Astrocyte (in vitro differentiated cells and primary cell): ENCODE measurements at regions not wholly inside any gene's neighbourhood (a gene's known extent, or its start where the extent isn't known, plus 50 kb on each side); places are given as distances from the start of the nearest gene placed in this dataset.

Source experiments
- EZH2 ChIP-seq: IDR thresholded peaks from 2 replicates; pipeline ENCODE4 v1.6.1; 2012; ENCODE audit warnings: mild to moderate bottlenecking, low read length, inconsistent platforms; ENCODE audit not compliant: insufficient read depth
- TF ChIP-seq, protein P1 (sequence below): IDR thresholded peaks from 2 replicates; pipeline ENCODE4 v1.5.1; 2011; ENCODE audit warnings: low read depth, mild to moderate bottlenecking, inconsistent platforms, low read length, moderate library complexity; ENCODE audit not compliant: insufficient read depth

DNA sequence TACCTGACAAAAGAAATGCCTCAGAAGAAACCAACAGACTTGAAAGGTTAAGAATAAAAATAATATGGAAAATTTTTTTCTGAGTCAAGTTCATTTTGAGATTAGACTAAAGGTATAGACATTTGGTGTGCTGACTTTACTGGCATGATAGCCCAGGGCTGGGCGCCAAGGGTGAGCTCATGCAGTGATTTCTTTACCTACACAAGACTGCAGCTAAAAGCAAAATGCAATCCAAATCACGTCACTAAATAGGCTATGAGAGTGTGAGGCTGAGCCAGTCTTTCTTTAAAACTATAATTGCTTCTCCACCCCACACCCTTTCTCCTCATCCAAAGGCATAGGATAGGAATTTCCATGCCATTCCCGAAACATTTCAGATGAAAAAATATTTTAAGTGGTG lies 196.5 kb downstream of the FAM76B start:
- TF ChIP-seq, protein P1, sequence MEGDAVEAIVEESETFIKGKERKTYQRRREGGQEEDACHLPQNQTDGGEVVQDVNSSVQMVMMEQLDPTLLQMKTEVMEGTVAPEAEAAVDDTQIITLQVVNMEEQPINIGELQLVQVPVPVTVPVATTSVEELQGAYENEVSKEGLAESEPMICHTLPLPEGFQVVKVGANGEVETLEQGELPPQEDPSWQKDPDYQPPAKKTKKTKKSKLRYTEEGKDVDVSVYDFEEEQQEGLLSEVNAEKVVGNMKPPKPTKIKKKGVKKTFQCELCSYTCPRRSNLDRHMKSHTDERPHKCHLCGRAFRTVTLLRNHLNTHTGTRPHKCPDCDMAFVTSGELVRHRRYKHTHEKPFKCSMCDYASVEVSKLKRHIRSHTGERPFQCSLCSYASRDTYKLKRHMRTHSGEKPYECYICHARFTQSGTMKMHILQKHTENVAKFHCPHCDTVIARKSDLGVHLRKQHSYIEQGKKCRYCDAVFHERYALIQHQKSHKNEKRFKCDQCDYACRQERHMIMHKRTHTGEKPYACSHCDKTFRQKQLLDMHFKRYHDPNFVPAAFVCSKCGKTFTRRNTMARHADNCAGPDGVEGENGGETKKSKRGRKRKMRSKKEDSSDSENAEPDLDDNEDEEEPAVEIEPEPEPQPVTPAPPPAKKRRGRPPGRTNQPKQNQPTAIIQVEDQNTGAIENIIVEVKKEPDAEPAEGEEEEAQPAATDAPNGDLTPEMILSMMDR, result no peak
- TF ChIP-seq EZH2, result no peak
